ENCODE measurements at regions not wholly inside any gene's neighbourhood (a gene's known extent, or its start where the extent isn't known, plus 50 kb on each side); places are given as distances from the start of the nearest gene placed in this dataset.

DNA sequence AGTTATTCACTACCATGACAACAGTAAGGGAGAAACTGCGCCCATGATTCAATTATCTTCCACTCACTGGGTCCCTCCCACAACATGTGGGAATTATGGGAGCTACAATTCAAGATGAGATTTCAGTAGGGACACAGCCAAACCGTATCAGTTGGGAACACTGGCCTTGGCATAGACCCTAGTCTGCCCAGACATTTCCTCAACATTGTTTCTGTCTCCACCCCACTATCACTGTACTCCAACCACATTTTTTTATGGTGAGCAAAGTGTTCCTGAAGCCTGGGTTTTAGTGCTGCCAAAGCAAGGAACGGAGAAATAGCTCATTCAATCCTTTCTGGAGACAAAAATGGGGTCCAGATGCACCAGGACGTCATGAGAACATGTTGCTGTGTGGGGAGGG is 122.6 kb upstream of the CCDC179 start:
- TF ChIP-seq, protein P1, sequence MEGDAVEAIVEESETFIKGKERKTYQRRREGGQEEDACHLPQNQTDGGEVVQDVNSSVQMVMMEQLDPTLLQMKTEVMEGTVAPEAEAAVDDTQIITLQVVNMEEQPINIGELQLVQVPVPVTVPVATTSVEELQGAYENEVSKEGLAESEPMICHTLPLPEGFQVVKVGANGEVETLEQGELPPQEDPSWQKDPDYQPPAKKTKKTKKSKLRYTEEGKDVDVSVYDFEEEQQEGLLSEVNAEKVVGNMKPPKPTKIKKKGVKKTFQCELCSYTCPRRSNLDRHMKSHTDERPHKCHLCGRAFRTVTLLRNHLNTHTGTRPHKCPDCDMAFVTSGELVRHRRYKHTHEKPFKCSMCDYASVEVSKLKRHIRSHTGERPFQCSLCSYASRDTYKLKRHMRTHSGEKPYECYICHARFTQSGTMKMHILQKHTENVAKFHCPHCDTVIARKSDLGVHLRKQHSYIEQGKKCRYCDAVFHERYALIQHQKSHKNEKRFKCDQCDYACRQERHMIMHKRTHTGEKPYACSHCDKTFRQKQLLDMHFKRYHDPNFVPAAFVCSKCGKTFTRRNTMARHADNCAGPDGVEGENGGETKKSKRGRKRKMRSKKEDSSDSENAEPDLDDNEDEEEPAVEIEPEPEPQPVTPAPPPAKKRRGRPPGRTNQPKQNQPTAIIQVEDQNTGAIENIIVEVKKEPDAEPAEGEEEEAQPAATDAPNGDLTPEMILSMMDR (IDR thresholded peaks at IDR 0.05; ENCODE audit: low read depth, low read length), result no peak
- no peak for TF ChIP-seq EZH2phosphoT487 (IDR thresholded peaks at IDR 0.05; ENCODE audit: low read depth)
